ENCODE measurements at regions not wholly inside any gene's neighbourhood (a gene's known extent, or its start where the extent isn't known, plus 50 kb on each side); places are given as distances from the start of the nearest gene placed in this dataset.

DNA sequence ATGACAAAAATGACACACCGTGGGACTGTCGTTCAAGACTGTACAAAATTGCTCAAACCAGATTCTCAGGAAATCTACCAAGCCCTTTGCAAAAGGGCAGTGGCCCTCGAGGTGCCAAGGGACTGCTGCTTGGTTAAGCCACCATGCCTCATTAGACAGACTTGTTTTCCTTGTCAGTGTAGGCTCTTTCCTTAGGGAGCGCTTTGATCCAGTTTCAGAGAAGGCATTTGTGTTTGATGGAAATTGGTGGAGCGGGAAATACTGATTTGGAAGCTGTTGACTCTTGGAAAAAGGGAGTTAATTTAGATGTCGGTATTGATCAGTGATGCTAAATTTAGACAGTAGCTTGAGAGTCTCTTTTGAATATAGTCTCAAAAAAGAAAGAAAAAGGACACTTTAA, 304.3 kb upstream of the UMPS start:
- H3K9me3 ChIP-seq: no peaks in the 10 kb centered on the region
- peaks cover 6% of the 10 kb centered on the region for H3K36me3 ChIP-seq
- no peak overlapping the region for H3K27ac ChIP-seq
- no peak for TF ChIP-seq POLR2AphosphoS5 (IDR thresholded peaks at IDR 0.05)
- H3K4me1 ChIP-seq: no peaks in the 10 kb centered on the region
- no peaks in the 10 kb centered on the region for H3K27me3 ChIP-seq
- intact Hi-C loops (cut with DNase I; ENCODE audit: low total_unique reads): no loop called here
- DNase-seq (ENCODE audit: low spot score in 2 of 2): no peak
- no peak overlapping the region for H3K4me3 ChIP-seq

DNA sequence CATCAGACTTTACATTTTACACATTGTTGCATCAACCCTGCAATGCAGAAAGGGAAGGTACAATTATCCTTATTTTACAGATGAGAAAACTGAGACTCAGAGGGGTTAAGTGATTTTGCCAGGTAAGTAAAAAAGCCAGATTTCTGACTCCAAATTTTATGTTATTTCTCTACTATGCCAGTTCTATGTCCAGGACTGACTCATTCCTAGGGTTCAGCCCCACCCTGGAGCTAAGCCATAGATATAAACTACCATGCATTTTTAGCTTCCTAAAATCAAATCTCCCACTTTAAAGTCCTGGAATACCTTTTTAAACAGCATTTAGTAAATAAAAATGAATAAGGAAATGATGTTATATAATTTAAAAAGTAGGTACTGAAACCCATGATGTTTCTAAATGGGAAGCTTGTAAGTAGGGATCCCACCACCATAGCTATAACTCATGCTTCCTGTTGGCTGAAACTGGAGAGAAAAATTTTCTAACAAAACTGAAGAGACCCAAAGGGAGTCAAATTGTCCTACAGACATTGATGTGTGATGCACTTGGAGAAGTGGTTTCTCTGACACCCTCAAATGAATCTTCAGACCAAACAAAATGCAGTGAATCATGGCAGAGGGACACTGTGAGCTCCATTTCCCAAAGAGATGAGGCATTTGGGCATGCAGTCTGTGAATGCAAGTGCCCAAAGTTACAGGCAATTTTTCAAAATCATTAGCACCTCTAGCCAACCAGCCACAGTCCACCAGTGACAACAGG, 301.7 kb upstream of the UMPS start:
- Histone ChIP-seq H3K9me3 (no peaks in the 10 kb centered on the region), H3K4me3 (no peak overlapping the region), H3K4me1 (no peaks in the 10 kb centered on the region), H3K27me3 (no peaks in the 10 kb centered on the region), H3K27ac (peak overlapping the region in 1 of 2 donors; percentile 39), H3K36me3 (peaks cover 6% of the 10 kb centered on the region)
- no peak for DNase-seq (ENCODE audit: low spot score in 2 of 2)
- TF ChIP-seq POLR2AphosphoS5 (IDR thresholded peaks at IDR 0.05): no peak
- intact Hi-C loops (cut with DNase I; ENCODE audit: low total_unique reads): no loop called here

DNA sequence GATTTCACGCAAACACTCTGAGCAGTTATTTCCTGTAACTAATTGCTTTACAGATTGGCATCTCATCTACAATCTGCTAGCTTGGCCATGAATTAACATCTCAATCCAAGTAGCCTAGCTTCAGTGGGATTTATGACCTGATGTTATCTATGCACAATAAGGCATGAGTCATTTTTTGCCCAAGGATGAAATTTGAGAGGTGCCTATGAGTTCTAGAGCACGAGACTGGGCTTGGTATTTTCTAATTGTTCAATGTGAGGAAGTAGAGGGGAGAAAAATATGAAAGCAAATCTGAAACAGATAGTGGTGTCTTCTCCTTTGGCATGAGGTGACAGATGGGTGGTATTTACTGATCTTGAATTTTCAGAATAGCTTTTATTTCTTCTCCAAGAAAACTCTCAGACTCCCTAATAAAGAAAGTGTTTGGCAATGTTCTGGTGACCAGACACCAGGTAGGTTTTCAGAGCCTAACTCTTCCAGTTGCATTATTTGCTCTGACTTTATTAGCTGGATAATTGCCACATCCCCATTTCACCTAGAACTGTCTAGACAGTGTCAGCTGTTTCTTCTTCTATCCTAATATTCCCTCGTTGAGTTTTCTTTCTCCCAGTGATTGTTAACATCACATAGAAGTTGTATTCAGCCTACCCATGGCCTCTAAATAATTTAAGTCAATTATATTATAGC, 301.0 kb upstream of the UMPS start:
- TF ChIP-seq, protein P1, sequence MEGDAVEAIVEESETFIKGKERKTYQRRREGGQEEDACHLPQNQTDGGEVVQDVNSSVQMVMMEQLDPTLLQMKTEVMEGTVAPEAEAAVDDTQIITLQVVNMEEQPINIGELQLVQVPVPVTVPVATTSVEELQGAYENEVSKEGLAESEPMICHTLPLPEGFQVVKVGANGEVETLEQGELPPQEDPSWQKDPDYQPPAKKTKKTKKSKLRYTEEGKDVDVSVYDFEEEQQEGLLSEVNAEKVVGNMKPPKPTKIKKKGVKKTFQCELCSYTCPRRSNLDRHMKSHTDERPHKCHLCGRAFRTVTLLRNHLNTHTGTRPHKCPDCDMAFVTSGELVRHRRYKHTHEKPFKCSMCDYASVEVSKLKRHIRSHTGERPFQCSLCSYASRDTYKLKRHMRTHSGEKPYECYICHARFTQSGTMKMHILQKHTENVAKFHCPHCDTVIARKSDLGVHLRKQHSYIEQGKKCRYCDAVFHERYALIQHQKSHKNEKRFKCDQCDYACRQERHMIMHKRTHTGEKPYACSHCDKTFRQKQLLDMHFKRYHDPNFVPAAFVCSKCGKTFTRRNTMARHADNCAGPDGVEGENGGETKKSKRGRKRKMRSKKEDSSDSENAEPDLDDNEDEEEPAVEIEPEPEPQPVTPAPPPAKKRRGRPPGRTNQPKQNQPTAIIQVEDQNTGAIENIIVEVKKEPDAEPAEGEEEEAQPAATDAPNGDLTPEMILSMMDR (IDR thresholded peaks at IDR 0.05): no peak
- no peak for TF ChIP-seq POLR2AphosphoS5 (IDR thresholded peaks at IDR 0.05)
- no peak for TF ChIP-seq POLR2A (IDR thresholded peaks at IDR 0.05)
- H3K4me1 ChIP-seq: no peaks in the 10 kb centered on the region
- peaks cover 6% of the 10 kb centered on the region for H3K36me3 ChIP-seq
- no peaks in the 10 kb centered on the region for H3K9me3 ChIP-seq
- no peaks in the 10 kb centered on the region for H3K27me3 ChIP-seq
- no peak overlapping the region for H3K4me3 ChIP-seq
- intact Hi-C loops (cut with DNase I; ENCODE audit: low total_unique reads): no loop called here
- DNase-seq (ENCODE audit: low spot score in 2 of 2): no peak
- peak overlapping the region; percentile 20 to 39 for H3K27ac ChIP-seq

DNA sequence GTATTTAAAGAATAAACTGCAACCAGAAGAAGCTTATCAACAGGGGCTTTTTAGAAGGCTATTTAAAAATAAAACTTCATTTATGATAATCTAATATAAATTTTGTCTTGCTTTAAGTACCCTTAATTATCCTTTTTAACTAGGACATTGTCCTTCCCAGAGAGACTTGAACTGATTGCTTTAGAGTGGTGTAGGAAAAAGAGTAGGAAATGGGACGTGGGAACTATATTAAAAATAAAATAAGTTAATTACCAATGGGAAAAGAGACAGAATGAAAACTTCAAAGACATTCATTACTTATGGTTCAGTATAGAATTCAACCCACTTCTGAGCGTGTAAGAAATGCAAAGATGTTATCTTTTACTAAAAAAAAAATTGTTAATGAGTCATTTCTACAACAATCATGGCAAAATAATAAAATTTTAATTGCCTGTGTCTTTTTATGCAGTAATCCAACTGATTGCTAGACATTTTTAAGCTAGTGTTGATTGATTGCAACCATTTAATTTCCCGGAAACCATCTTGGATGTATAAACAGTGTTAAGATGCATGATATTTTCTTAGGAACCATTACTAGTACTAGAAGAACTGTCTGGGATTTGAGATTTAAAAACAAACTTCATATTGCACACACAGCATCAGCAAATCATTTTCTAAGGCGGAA, 298.8 kb upstream of the UMPS start:
- Histone ChIP-seq H3K27me3 (no peaks in the 10 kb centered on the region), H3K36me3 (no peaks in the 10 kb centered on the region)
- TF ChIP-seq POLR2A (IDR thresholded peaks at IDR 0.05) (no peak), POLR2AphosphoS5 (IDR thresholded peaks at IDR 0.05) (no peak)
- TF ChIP-seq, protein P1 (IDR thresholded peaks at IDR 0.05): no peak

DNA sequence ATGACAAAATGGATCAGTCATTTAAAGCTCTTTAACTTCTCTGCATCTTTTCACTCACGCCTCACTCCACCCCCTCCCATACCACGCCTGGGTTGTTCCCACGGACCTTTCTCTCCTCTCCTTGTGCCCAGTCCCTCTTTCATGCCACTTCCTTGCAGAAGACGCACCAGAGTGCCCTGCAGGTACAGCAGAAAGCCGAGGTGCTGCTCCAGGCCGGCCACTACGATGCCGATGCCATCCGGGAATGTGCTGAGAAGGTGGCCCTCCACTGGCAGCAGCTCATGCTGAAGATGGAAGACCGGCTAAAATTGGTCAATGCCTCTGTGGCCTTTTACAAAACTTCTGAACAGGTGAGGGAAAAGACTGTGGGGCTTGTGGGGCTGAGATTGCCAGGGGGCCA, 296.1 kb upstream of the UMPS start:
- Histone ChIP-seq H3K27ac (no peak overlapping the region), H3K36me3 (no peaks in the 10 kb centered on the region), H3K4me3 (no peak overlapping the region), H3K27me3 (no peaks in the 10 kb centered on the region), H3K4me1 (no peaks in the 10 kb centered on the region), H3K9me3 (no peaks in the 10 kb centered on the region)
- TF ChIP-seq POLR2AphosphoS5 (IDR thresholded peaks at IDR 0.05): no peak
- no peak for TF ChIP-seq POLR2A (IDR thresholded peaks at IDR 0.05)
- TF ChIP-seq, protein P1 (IDR thresholded peaks at IDR 0.05): no peak
- DNase-seq (ENCODE audit: low spot score in 2 of 2): no peak
- intact Hi-C loops (cut with DNase I; ENCODE audit: low total_unique reads): no loop called here

More for the DNA sequence above, 298.8 kb upstream of the UMPS start:
- no peak overlapping the region for H3K27ac ChIP-seq
- intact Hi-C loops (cut with DNase I; ENCODE audit: low total_unique reads): no loop called here
- H3K4me3 ChIP-seq: no peak overlapping the region
- H3K4me1 ChIP-seq: no peaks in the 10 kb centered on the region
- no peak for DNase-seq (ENCODE audit: low spot score in 2 of 2)
- H3K9me3 ChIP-seq: no peaks in the 10 kb centered on the region

DNA sequence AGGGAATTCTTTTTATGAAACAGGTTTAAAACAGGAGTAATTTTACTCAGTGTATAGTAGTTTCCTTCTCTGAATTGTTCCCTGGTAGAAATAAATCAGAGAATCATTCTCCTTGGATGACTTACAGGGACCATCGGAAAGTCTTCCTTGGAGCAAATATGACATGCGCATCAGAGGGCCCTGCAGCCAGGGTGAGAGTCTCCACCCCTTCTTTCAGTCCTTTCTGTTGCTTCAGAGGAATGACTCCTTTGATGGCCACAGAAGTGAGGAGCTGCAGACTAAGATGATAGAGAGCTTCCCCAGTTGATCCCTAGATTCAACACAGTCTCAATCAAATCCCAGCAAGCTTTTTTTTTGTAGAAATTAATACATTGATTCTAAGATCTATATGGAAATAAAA, 294.8 kb upstream of the UMPS start:
- no peak for DNase-seq (ENCODE audit: low spot score in 2 of 2)
- no peaks in the 10 kb centered on the region for H3K4me1 ChIP-seq
- no peaks in the 10 kb centered on the region for H3K9me3 ChIP-seq
- TF ChIP-seq POLR2AphosphoS5 (IDR thresholded peaks at IDR 0.05) (no peak), POLR2A (IDR thresholded peaks at IDR 0.05) (no peak)
- TF ChIP-seq, protein P1 (IDR thresholded peaks at IDR 0.05): no peak
- H3K36me3 ChIP-seq: no peaks in the 10 kb centered on the region
- no peaks in the 10 kb centered on the region for H3K27me3 ChIP-seq
- intact Hi-C loops (cut with DNase I; ENCODE audit: low total_unique reads): no loop called here
- H3K4me3 ChIP-seq: no peak overlapping the region
- no peak overlapping the region for H3K27ac ChIP-seq
